ENCODE measurements at regions not wholly inside any gene's neighbourhood (a gene's known extent, or its start where the extent isn't known, plus 50 kb on each side); places are given as distances from the start of the nearest gene placed in this dataset.

GRCh38 chr1:5505944-5506343, 486.3 kb downstream of the NPHP4 start:
- peaks cover 10% of the 10 kb centered on the region for H3K27me3 Mint-ChIP-seq (ENCODE audit: insufficient read depth, low read depth, poor library complexity)
- H3K4me1 Mint-ChIP-seq = peaks cover 8% of the 10 kb centered on the region; the same call in 2 of the 3 replicates
- Histone ChIP-seq H3K27ac (ENCODE audit: low read depth) (no peak overlapping the region), H3K27me3 (ENCODE audit: insufficient read depth) (no peaks in the 10 kb centered on the region), H3K4me1 (ENCODE audit: insufficient read depth) (no peaks in the 10 kb centered on the region), H3K4me2 (no peak overlapping the region), H4K20me1 (replicated peaks; ENCODE audit: insufficient read depth) (no peaks in the 10 kb centered on the region), H3K36me3 (ENCODE audit: insufficient read depth) (no peaks in the 10 kb centered on the region), H3K9me2 (ENCODE audit: insufficient read depth) (no peaks in the 10 kb centered on the region), H3K4me3 (no peak overlapping the region), H2AFZ (no peak overlapping the region), H3K79me2 (replicated peaks; ENCODE audit: insufficient read depth) (no peaks in the 10 kb centered on the region), H3F3A (replicated peaks; ENCODE audit: low read depth) (no peaks in the 10 kb centered on the region)
- no peaks in the 10 kb centered on the region for H3K9me3 Mint-ChIP-seq
- TF ChIP-seq EZH2phosphoT487 (IDR thresholded peaks at IDR 0.05; ENCODE audit: unreplicated experiment) = no peak
- TF ChIP-seq JUNB (IDR thresholded peaks at IDR 0.05; ENCODE audit: unreplicated experiment) = no peak
- no peak for TF ChIP-seq ZNF462 (CRISPR knock-in tag; IDR thresholded peaks at IDR 0.05)
- no peak for TF ChIP-seq ZNF331 (CRISPR knock-in tag; IDR thresholded peaks at IDR 0.05; ENCODE audit: low read depth)
- TF ChIP-seq ZNF114 (CRISPR knock-in tag; IDR thresholded peaks at IDR 0.05) = no peak
- TF ChIP-seq NANOG (IDR thresholded peaks at IDR 0.05; ENCODE audit: borderline replicate concordance) = no peak
- no peak for TF ChIP-seq EZH2 (IDR thresholded peaks at IDR 0.05; ENCODE audit: low read depth, unreplicated experiment)
- TF ChIP-seq CTCF (conservative IDR thresholded peaks at IDR 0.05; ENCODE audit: low read depth in 2 of 2) = no peak
- no peak for TF ChIP-seq POLR2AphosphoS5 (IDR thresholded peaks at IDR 0.05; ENCODE audit: low read depth)
- H3K27ac Mint-ChIP-seq = no peak overlapping the region
- DNase-seq (ENCODE audit: low spot score) (no peak), ATAC-seq (no peak)
- no peaks in the 10 kb centered on the region for H3K36me3 Mint-ChIP-seq (ENCODE audit: low read depth)
- no peak overlapping the region for H3K4me3 Mint-ChIP-seq
